Gastroesophageal sphincter (tissue), 4 donors: ENCODE measurements at regions not wholly inside any gene's neighbourhood (a gene's known extent, or its start where the extent isn't known, plus 50 kb on each side); places are given as distances from the start of the nearest gene placed in this dataset.
"Not testable (repeated sequence)": the region's sequence is repeated elsewhere in the genome, so short reads cannot be mapped to it uniquely, and the experiment has no call there.

Source experiments
- ATAC-seq: fragments of 150-250 bp; one replicate; pipeline ENCODE4 v1.9.1; 2016; ENCODE audit warnings: mild to moderate bottlenecking, moderate library complexity
- H3K27ac ChIP-seq, 4 donors: fragments of 200-600 bp; sonication (generic) in 3 of 4; 1 replicate in 3 of 4; 2 replicates in 1 of 4; pipeline ENCODE4 v1.5.1; 2016 to 2019
- H3K27me3 ChIP-seq: fragments of 200-600 bp; sonication (generic); one replicate; pipeline ENCODE4 v1.5.1; 2019
- H3K36me3 ChIP-seq, 2 donors: fragments of 200-600 bp; sonication (generic); one replicate each; pipeline ENCODE4 v1.5.1; 2019; ENCODE audit warnings: control low read depth in 1 of 2
- H3K4me1 ChIP-seq, 3 donors: fragments of 200-600 bp; sonication (generic); 1 replicate in 2 of 3; 2 replicates in 1 of 3; pipeline ENCODE4 v1.5.1; 2016 to 2019; ENCODE audit warnings: control low read depth in 2 of 3
- H3K4me3 ChIP-seq, 2 donors: fragments of 200-600 bp; sonication (generic); one replicate each; pipeline ENCODE4 v1.5.1; 2019; ENCODE audit warnings: mild to moderate bottlenecking in 1 of 2, moderate library complexity in 1 of 2
- H3K9me3 ChIP-seq, 3 donors: fragments of 200-600 bp; sonication (generic); one replicate each; pipeline ENCODE4 v1.5.1; 2017 to 2019; ENCODE audit warnings: control low read depth in 2 of 3
- EP300 ChIP-seq: sonication (generic); formaldehyde crosslinking; IDR thresholded peaks from one replicate; pipeline ENCODE4 v1.6.1; 2017; ENCODE audit warnings: antibody characterized with exemption, mild to moderate bottlenecking
- POLR2A ChIP-seq, 2 donors: fragments of 450-650 bp; IDR thresholded peaks; one replicate each; pipeline ENCODE4 v1.6.1; 2017; ENCODE audit warnings: antibody characterized with exemption in 2 of 2, mild to moderate bottlenecking in 2 of 2, moderate library complexity in 1 of 2
- POLR2AphosphoS5 ChIP-seq: sonication (generic); formaldehyde crosslinking; IDR thresholded peaks from one replicate; pipeline ENCODE4 v1.6.1; 2017; ENCODE audit warnings: antibody characterized with exemption
- WGBS, 2 donors: methylation state at CpG; one replicate each; pipeline ENCODE4 v1.1.5; 2018; ENCODE audit warnings: low coverage in 1 of 2; 5-methylcytosine and 5-hydroxymethylcytosine counted together
- TF ChIP-seq, protein P1 (sequence below), 4 experiments: fragments of 200-600 bp in 2 of 4; fragments of 450-650 bp in 2 of 4; sonication (generic) in 1 of 4; IDR thresholded peaks; one replicate each; pipeline ENCODE4 v1.5.1; 2017 to 2019; ENCODE audit warnings: antibody characterized with exemption in 4 of 4, mild to moderate bottlenecking in 2 of 4, moderate library complexity in 2 of 4

DNA sequence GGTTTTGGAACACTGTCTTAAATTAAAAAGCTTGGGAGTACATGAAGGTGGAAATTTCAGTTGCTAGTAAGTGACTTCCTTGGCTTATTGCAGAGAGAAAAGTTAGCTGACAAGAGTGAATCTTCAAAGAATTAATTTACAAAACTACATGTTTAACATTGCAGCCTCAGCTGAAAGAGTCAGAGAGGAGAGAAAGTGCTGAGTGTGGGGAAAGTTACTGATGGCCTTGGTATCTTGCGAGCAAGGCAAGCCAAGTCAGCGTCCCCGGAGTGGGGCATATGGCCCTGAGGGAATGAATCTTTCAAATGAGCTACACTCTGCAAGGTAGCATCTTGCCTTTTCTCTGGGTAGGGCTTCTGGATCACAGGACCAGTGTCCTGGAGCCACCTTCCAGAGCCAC is 131.3 kb downstream of the LPIN1 start:
- no peaks in the 10 kb centered on the region for H3K27me3 ChIP-seq

DNA sequence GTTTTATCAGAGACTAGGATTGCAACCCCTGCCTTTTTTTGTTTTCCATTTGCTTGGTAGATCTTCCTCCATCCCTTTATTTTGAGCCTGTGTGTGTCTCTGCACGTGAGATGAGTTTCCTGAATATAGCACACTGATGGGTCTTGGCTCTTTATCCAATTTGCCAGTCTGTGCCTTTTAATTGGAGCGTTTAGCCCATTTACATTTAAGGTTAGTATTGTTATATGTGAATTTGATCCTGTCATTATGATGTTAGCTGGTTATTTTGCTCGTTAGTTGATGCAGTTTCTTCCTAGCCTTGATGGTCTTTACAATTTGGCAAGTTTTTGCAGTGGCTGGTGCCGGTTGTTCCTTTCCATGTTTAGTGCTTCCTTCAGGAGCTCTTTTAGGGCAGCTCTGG is 138.8 kb downstream of the LPIN1 start:
- not testable (repeated sequence) for ATAC-seq, H3K27ac ChIP-seq, H3K36me3 ChIP-seq, H3K27me3 ChIP-seq, H3K4me3 ChIP-seq, H3K4me1 ChIP-seq
- peaks cover 0 to 32% (median 3%) of the 10 kb centered on the region in 3 donors for H3K9me3 ChIP-seq
- 83% methylated on average over 3 of the region's 4 CpGs; no CpG with 5 or more reads in 1 of the 2 donors for WGBS, 2 donors

More for the DNA sequence above, 131.3 kb downstream of the LPIN1 start:
- WGBS, 2 donors: 89% methylated on average over 3 of the region's 3 CpGs; no CpG with 5 or more reads in 1 of the 2 donors
- H3K4me1 ChIP-seq: peaks cover 0 to 5% (median 0%) of the 10 kb centered on the region in 3 donors
- H3K27ac ChIP-seq: no peak overlapping the region
- no peaks in the 10 kb centered on the region for H3K9me3 ChIP-seq
- no peak for ATAC-seq
- TF ChIP-seq, protein P1, sequence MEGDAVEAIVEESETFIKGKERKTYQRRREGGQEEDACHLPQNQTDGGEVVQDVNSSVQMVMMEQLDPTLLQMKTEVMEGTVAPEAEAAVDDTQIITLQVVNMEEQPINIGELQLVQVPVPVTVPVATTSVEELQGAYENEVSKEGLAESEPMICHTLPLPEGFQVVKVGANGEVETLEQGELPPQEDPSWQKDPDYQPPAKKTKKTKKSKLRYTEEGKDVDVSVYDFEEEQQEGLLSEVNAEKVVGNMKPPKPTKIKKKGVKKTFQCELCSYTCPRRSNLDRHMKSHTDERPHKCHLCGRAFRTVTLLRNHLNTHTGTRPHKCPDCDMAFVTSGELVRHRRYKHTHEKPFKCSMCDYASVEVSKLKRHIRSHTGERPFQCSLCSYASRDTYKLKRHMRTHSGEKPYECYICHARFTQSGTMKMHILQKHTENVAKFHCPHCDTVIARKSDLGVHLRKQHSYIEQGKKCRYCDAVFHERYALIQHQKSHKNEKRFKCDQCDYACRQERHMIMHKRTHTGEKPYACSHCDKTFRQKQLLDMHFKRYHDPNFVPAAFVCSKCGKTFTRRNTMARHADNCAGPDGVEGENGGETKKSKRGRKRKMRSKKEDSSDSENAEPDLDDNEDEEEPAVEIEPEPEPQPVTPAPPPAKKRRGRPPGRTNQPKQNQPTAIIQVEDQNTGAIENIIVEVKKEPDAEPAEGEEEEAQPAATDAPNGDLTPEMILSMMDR (IDR thresholded peaks at IDR 0.05): no peak
- TF ChIP-seq EP300 (no peak), POLR2A (IDR thresholded peaks at IDR 0.05) (no peak), POLR2AphosphoS5 (no peak)
- H3K36me3 ChIP-seq: no peaks in the 10 kb centered on the region
- no peak overlapping the region for H3K4me3 ChIP-seq

DNA sequence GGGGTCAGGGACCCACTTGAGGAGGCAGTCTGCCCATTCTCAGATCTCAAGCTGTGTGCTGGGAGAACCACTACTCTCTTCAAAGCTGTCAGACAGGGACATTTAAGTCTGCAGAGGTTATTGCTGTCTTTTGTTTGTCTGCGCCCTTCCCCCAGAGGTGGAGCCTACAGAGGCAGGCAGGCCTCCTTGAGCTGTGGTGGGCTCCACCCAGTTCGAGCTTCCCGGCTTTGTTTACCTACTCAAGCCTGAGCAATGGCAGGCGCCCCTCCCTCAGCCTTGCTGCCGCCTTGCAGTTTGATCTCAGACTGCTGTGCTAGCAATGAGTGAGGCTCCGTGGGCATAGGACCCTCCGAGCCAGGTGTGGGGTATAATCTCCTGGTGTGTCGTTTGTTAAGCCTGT is 140.5 kb downstream of the LPIN1 start:
- not testable (repeated sequence) for H3K27me3 ChIP-seq, H3K4me1 ChIP-seq, H3K36me3 ChIP-seq, H3K27ac ChIP-seq, ATAC-seq, H3K4me3 ChIP-seq
- peaks cover 0 to 45% (median 3%) of the 10 kb centered on the region in 3 donors for H3K9me3 ChIP-seq
- WGBS, 2 donors: no CpG with 5 or more reads among the region's 8 CpGs

DNA sequence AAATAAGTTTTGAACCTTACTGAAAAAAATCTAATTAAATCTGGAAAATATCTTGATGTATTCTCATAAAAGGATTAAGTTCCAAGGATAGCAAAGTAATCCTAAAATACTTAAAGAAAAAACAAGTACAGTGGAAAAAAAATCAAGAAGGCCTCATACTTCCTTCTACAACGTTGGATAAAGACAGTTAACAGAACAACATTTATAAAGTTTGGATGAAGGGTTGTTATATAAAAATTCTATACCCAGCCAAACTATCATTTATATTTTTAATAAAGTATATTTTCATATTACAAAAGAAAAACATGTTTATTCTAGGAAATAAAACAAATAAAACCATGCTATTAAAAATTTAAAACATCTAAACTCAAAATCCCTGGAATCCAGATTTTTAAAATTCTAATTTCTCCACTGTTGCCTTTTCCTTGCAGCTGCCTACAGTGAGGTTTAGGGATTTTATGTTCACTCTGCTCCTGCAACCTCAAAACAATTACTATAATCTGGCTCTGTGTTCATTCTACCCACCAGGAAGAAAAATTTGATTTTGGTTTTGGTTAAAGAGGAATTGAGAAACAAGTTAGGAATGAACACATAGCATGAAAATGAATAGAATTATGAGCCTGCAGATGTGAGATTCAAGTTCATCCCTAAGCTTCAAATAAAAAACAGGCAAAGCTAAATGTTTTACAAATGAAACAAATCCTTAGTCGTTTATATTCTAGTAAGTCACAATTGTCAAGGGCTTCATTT is 142.8 kb downstream of the LPIN1 start:
- H3K9me3 ChIP-seq: peaks cover 0 to 45% (median 3%) of the 10 kb centered on the region in 3 donors
- no peaks in the 10 kb centered on the region for H3K27me3 ChIP-seq
- H3K36me3 ChIP-seq: no peaks in the 10 kb centered on the region
- H3K4me1 ChIP-seq: no peaks in the 10 kb centered on the region
- WGBS, 2 donors: 63 to 79% methylated on average over 2 of the region's 2 CpGs
- ATAC-seq: no peak
- H3K27ac ChIP-seq: no peak overlapping the region
- no peak overlapping the region for H3K4me3 ChIP-seq
- TF ChIP-seq EP300 (no peak), POLR2A (IDR thresholded peaks at IDR 0.05) (no peak), POLR2AphosphoS5 (no peak)
- TF ChIP-seq, protein P1 (IDR thresholded peaks at IDR 0.05): no peak

DNA sequence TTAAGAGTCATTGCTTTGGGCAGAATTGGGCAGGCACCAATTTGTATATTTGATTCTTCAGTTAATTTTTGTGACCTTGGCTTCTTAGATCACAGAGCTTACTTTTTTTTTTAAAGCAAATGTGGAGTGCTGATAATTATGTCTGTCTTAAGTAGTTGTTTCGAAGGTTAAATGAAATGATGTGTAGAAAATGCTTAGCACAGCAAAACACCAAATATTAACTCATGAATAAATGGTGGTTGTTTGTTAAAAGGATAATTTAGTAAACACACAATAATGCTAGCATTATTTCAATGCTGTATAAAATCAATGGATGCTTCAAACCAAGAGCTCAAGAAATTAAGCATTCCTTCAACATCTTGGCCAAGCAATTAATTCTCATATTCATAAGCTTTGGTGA is 143.4 kb downstream of the LPIN1 start:
- ATAC-seq: no peak
- Histone ChIP-seq H3K27me3 (no peaks in the 10 kb centered on the region), H3K36me3 (no peaks in the 10 kb centered on the region), H3K27ac (no peak overlapping the region), H3K4me1 (no peaks in the 10 kb centered on the region), H3K4me3 (no peak overlapping the region), H3K9me3 (peaks cover 0 to 45% (median 3%) of the 10 kb centered on the region in 3 donors)
- WGBS, 2 donors: 89 to 92% methylated on average over 1 of the region's 1 CpG
- TF ChIP-seq EP300: no peak
- TF ChIP-seq, protein P1 (IDR thresholded peaks at IDR 0.05): no peak
- no peak for TF ChIP-seq POLR2AphosphoS5
- TF ChIP-seq POLR2A (IDR thresholded peaks at IDR 0.05): no peak

DNA sequence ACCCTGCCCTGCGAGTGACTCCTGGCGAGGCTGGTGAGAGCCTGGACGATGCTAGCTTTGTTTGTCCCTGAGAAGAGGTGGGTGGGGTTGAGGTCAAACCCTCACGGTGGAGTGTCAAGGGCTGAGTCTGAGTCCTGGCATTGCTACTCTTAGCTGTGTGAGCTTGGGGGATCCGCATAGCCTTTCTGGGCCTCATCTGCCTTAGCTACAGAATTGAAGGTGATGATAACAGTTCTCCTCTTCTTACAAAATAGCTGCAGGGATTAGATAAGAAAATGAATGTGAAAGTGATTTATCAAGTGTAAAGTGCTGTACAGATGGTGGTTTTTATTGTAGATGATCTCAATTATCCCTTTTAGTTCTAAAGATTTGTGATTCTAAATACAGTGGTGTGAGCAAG is 144.6 kb downstream of the LPIN1 start:
- no peaks in the 10 kb centered on the region for H3K36me3 ChIP-seq
- H3K9me3 ChIP-seq: peaks cover 0 to 42% (median 3%) of the 10 kb centered on the region in 3 donors
- no peaks in the 10 kb centered on the region for H3K4me1 ChIP-seq
- no peak overlapping the region for H3K27ac ChIP-seq
- WGBS, 2 donors: 75 to 80% methylated on average over 1 of the region's 5 CpGs
- no peaks in the 10 kb centered on the region for H3K27me3 ChIP-seq
- ATAC-seq: no peak
- TF ChIP-seq POLR2A (IDR thresholded peaks at IDR 0.05): no peak
- TF ChIP-seq EP300: no peak
- TF ChIP-seq, protein P1 (IDR thresholded peaks at IDR 0.05): no peak
- no peak for TF ChIP-seq POLR2AphosphoS5
- no peak overlapping the region for H3K4me3 ChIP-seq
